WTC11 (cell line): ENCODE measurements at regions not wholly inside any gene's neighbourhood (a gene's known extent, or its start where the extent isn't known, plus 50 kb on each side); places are given as distances from the start of the nearest gene placed in this dataset.

ENCODE experiments used
- ATAC-seq: fragments of 200-7000 bp; cut with Tn5 transposase; 2 replicates; pipeline ENCODE4 v1.10.0; 2021; ENCODE audit warnings: mild to moderate bottlenecking, moderate library complexity
- CTCF ChIA-PET: fragments of 300-600 bp; sonication (Branson Sonifier 250); formaldehyde crosslinking; loops from one replicate; lab custom pipeline; 2021; ENCODE audit warnings: antibody characterized with exemption; lab: Charles Lee
- POLR2A ChIA-PET: fragments of 350-600 bp; sonication (Branson Sonifier 250); formaldehyde crosslinking; loops from one replicate; lab custom pipeline; 2021; ENCODE audit warnings: antibody characterized with exemption; lab: Charles Lee
- DNase-seq: peaks from one replicate; pipeline ENCODE4 v3.0.0; 2021; ENCODE audit warnings: low spot score
- H3K27ac Mint-ChIP-seq: 2 replicates; pipeline ENCODE4 v1.8.0; 2021; ENCODE audit warnings: mixed read lengths
- H3K27me3 Mint-ChIP-seq: 2 replicates; pipeline ENCODE4 v1.8.0; 2021; ENCODE audit warnings: low read depth, mild to moderate bottlenecking, moderate library complexity, mixed read lengths
- H3K36me3 Mint-ChIP-seq: 2 replicates; pipeline ENCODE4 v1.8.0; 2021; ENCODE audit warnings: mixed read lengths
- H3K4me1 Mint-ChIP-seq: 2 replicates; pipeline ENCODE4 v1.8.0; 2022; ENCODE audit warnings: mixed read lengths
- H3K4me3 Mint-ChIP-seq: 2 replicates; pipeline ENCODE4 v1.8.0; 2021; ENCODE audit warnings: mild to moderate bottlenecking, moderate library complexity, mixed read lengths
- H3K9me3 Mint-ChIP-seq: 2 replicates; pipeline ENCODE4 v1.8.0; 2021; ENCODE audit warnings: mixed read lengths
- ELF4 ChIP-seq: sonication (generic); formaldehyde crosslinking; IDR thresholded peaks from 2 replicates; pipeline ENCODE4 v1.8.1; 2022; ENCODE audit warnings: low read depth, mild to moderate bottlenecking, moderate library complexity, missing genetic modification reagents
- ESRRA ChIP-seq: sonication (generic); formaldehyde crosslinking; IDR thresholded peaks from 2 replicates; pipeline ENCODE4 v1.8.1; 2022; ENCODE audit warnings: mild to moderate bottlenecking, missing genetic modification reagents, borderline replicate concordance
- FOXJ3 ChIP-seq: sonication (generic); formaldehyde crosslinking; IDR thresholded peaks from 2 replicates; pipeline ENCODE4 v1.9.0; 2021; ENCODE audit warnings: missing genetic modification reagents, mild to moderate bottlenecking, borderline replicate concordance
- FOXK1 ChIP-seq: sonication (generic); formaldehyde crosslinking; IDR thresholded peaks from 2 replicates; pipeline ENCODE4 v1.8.0; 2022; ENCODE audit warnings: mild to moderate bottlenecking, moderate library complexity, missing genetic modification reagents
- GTF2I ChIP-seq: fragments of 250-450 bp; sonication (Bioruptor Pico); conservative IDR thresholded peaks from 2 replicates; pipeline ENCODE4 v1.4.0; 2021; ENCODE audit warnings: mild to moderate bottlenecking
- MYBL2 ChIP-seq: sonication (generic); formaldehyde crosslinking; IDR thresholded peaks from 2 replicates; pipeline ENCODE4 v1.8.1; 2023; ENCODE audit warnings: mild to moderate bottlenecking, moderate library complexity, missing genetic modification reagents
- NFYB ChIP-seq: sonication (generic); formaldehyde crosslinking; conservative IDR thresholded peaks from 2 replicates; pipeline ENCODE4 v1.8.0; 2022; ENCODE audit warnings: low read depth, missing genetic modification reagents
- RORB ChIP-seq: fragments of 250-450 bp; sonication (Bioruptor Pico); IDR thresholded peaks from 2 replicates; pipeline ENCODE4 v1.9.0; 2021; ENCODE audit warnings: mild to moderate bottlenecking
- TEAD1 ChIP-seq: sonication (generic); formaldehyde crosslinking; IDR thresholded peaks from 2 replicates; pipeline ENCODE4 v1.8.0; 2022; ENCODE audit warnings: mild to moderate bottlenecking, missing genetic modification reagents
- ZNF219 ChIP-seq: sonication (generic); formaldehyde crosslinking; IDR thresholded peaks from 2 replicates; pipeline ENCODE4 v1.8.0; 2023; ENCODE audit warnings: missing genetic modification reagents, mild to moderate bottlenecking, borderline replicate concordance
- ZNF396 ChIP-seq: fragments of 250-450 bp; sonication (Bioruptor Pico); IDR thresholded peaks from 2 replicates; pipeline ENCODE4 v1.8.0; 2021; ENCODE audit warnings: mild to moderate bottlenecking, moderate library complexity, borderline replicate concordance
- TF ChIP-seq, protein P1 (sequence below): sonication (generic); formaldehyde crosslinking; IDR thresholded peaks from 2 replicates; pipeline ENCODE4 v1.8.0; 2022; ENCODE audit warnings: mild to moderate bottlenecking, missing genetic modification reagents
- TF ChIP-seq, protein P2 (sequence below): sonication (generic); formaldehyde crosslinking; IDR thresholded peaks from 2 replicates; pipeline ENCODE4 v1.8.0; 2022; ENCODE audit warnings: mild to moderate bottlenecking, missing genetic modification reagents
- TF ChIP-seq, protein P3 (sequence below): sonication (generic); formaldehyde crosslinking; IDR thresholded peaks from 2 replicates; pipeline ENCODE4 v1.8.1; 2023; ENCODE audit warnings: mild to moderate bottlenecking, missing genetic modification reagents, borderline replicate concordance
- TF ChIP-seq, protein P4 (sequence below): sonication (generic); formaldehyde crosslinking; IDR thresholded peaks from 2 replicates; pipeline ENCODE4 v1.8.1; 2023; ENCODE audit warnings: mild to moderate bottlenecking, missing genetic modification reagents, moderate library complexity
- TF ChIP-seq, protein P5 (sequence below): fragments of 250-450 bp; sonication (Bioruptor Pico); IDR thresholded peaks from 2 replicates; pipeline ENCODE4 v1.9.0; 2021; ENCODE audit warnings: mild to moderate bottlenecking, borderline replicate concordance

DNA sequence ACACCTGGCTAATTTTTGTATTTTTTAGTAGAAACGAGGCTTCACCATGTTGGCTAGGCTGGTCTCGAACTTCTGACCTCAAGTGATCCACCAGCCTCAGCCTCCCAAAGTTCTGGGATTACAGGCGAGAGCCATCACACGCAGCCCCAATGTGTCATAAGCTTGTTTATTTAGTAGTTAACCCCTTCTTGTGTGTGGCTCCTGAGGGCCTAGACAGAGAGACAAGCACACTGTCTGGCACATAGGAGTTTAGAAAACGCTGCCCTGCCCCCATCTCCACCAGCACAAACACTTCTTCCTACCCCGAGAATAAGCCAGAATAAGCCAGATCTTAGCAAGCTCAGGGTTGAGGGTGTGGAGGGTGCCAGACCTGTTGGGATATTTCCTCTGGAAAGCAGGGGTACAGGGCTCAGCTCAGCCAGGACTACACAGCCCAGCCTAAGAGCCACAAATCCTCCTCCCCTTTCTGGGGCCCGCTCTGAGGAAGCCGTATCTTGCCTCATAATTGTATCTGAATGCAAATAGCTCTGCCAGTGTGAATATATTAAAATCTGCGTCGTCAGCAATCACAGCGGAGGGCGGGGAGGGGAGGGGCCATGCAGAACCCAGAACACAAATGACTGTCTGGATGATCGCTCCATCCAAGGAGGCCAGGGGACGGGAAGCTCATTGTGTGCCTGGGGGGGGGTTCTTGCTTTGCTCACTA is 247.3 kb downstream of the MN1 start:
- Mint-ChIP-seq H3K9me3 (peaks cover 11% of the 10 kb centered on the region), H3K27me3 (no peaks in the 10 kb centered on the region), H3K36me3 (no peaks in the 10 kb centered on the region), H3K4me3 (no peak overlapping the region), H3K27ac (peak overlapping the region; percentile 55; the same call in 1 of the 2 replicates), H3K4me1 (peaks cover 20% of the 10 kb centered on the region)
- CTCF ChIA-PET: no interaction called here
- POLR2A ChIA-PET: no interaction called here
- DNase-seq (no peak), ATAC-seq (no peak)
- no peak for TF ChIP-seq FOXK1 (CRISPR knock-in tag)
- TF ChIP-seq RORB: no peak
- TF ChIP-seq ESRRA (CRISPR knock-in tag): no peak
- TF ChIP-seq ZNF396 (CRISPR knock-in tag): no peak
- TF ChIP-seq ELF4 (CRISPR knock-in tag): no peak
- TF ChIP-seq, protein P1, sequence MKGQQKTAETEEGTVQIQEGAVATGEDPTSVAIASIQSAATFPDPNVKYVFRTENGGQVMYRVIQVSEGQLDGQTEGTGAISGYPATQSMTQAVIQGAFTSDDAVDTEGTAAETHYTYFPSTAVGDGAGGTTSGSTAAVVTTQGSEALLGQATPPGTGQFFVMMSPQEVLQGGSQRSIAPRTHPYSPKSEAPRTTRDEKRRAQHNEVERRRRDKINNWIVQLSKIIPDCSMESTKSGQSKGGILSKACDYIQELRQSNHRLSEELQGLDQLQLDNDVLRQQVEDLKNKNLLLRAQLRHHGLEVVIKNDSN: no peak
- TF ChIP-seq, protein P2, sequence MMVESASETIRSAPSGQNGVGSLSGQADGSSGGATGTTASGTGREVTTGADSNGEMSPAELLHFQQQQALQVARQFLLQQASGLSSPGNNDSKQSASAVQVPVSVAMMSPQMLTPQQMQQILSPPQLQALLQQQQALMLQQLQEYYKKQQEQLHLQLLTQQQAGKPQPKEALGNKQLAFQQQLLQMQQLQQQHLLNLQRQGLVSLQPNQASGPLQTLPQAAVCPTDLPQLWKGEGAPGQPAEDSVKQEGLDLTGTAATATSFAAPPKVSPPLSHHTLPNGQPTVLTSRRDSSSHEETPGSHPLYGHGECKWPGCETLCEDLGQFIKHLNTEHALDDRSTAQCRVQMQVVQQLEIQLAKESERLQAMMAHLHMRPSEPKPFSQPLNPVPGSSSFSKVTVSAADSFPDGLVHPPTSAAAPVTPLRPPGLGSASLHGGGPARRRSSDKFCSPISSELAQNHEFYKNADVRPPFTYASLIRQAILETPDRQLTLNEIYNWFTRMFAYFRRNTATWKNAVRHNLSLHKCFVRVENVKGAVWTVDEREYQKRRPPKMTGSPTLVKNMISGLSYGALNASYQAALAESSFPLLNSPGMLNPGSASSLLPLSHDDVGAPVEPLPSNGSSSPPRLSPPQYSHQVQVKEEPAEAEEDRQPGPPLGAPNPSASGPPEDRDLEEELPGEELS (CRISPR knock-in tag): no peak
- no peak for TF ChIP-seq NFYB (CRISPR knock-in tag)
- no peak for TF ChIP-seq TEAD1
- TF ChIP-seq, protein P3, sequence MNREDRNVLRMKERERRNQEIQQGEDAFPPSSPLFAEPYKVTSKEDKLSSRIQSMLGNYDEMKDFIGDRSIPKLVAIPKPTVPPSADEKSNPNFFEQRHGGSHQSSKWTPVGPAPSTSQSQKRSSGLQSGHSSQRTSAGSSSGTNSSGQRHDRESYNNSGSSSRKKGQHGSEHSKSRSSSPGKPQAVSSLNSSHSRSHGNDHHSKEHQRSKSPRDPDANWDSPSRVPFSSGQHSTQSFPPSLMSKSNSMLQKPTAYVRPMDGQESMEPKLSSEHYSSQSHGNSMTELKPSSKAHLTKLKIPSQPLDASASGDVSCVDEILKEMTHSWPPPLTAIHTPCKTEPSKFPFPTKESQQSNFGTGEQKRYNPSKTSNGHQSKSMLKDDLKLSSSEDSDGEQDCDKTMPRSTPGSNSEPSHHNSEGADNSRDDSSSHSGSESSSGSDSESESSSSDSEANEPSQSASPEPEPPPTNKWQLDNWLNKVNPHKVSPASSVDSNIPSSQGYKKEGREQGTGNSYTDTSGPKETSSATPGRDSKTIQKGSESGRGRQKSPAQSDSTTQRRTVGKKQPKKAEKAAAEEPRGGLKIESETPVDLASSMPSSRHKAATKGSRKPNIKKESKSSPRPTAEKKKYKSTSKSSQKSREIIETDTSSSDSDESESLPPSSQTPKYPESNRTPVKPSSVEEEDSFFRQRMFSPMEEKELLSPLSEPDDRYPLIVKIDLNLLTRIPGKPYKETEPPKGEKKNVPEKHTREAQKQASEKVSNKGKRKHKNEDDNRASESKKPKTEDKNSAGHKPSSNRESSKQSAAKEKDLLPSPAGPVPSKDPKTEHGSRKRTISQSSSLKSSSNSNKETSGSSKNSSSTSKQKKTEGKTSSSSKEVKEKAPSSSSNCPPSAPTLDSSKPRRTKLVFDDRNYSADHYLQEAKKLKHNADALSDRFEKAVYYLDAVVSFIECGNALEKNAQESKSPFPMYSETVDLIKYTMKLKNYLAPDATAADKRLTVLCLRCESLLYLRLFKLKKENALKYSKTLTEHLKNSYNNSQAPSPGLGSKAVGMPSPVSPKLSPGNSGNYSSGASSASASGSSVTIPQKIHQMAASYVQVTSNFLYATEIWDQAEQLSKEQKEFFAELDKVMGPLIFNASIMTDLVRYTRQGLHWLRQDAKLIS (CRISPR knock-in tag): no peak
- no peak for TF ChIP-seq GTF2I
- TF ChIP-seq, protein P4, sequence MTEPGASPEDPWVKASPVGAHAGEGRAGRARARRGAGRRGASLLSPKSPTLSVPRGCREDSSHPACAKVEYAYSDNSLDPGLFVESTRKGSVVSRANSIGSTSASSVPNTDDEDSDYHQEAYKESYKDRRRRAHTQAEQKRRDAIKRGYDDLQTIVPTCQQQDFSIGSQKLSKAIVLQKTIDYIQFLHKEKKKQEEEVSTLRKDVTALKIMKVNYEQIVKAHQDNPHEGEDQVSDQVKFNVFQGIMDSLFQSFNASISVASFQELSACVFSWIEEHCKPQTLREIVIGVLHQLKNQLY (CRISPR knock-in tag): no peak
- no peak for TF ChIP-seq MYBL2
- no peak for TF ChIP-seq ZNF219 (CRISPR knock-in tag)
- TF ChIP-seq, protein P5, sequence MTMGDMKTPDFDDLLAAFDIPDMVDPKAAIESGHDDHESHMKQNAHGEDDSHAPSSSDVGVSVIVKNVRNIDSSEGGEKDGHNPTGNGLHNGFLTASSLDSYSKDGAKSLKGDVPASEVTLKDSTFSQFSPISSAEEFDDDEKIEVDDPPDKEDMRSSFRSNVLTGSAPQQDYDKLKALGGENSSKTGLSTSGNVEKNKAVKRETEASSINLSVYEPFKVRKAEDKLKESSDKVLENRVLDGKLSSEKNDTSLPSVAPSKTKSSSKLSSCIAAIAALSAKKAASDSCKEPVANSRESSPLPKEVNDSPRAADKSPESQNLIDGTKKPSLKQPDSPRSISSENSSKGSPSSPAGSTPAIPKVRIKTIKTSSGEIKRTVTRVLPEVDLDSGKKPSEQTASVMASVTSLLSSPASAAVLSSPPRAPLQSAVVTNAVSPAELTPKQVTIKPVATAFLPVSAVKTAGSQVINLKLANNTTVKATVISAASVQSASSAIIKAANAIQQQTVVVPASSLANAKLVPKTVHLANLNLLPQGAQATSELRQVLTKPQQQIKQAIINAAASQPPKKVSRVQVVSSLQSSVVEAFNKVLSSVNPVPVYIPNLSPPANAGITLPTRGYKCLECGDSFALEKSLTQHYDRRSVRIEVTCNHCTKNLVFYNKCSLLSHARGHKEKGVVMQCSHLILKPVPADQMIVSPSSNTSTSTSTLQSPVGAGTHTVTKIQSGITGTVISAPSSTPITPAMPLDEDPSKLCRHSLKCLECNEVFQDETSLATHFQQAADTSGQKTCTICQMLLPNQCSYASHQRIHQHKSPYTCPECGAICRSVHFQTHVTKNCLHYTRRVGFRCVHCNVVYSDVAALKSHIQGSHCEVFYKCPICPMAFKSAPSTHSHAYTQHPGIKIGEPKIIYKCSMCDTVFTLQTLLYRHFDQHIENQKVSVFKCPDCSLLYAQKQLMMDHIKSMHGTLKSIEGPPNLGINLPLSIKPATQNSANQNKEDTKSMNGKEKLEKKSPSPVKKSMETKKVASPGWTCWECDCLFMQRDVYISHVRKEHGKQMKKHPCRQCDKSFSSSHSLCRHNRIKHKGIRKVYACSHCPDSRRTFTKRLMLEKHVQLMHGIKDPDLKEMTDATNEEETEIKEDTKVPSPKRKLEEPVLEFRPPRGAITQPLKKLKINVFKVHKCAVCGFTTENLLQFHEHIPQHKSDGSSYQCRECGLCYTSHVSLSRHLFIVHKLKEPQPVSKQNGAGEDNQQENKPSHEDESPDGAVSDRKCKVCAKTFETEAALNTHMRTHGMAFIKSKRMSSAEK: no peak
- no peak for TF ChIP-seq FOXJ3 (CRISPR knock-in tag)
